HCT116 (cell line): ENCODE measurements at regions not wholly inside any gene's neighbourhood (a gene's known extent, or its start where the extent isn't known, plus 50 kb on each side); places are given as distances from the start of the nearest gene placed in this dataset.

Experiments used
- EZH2 ChIP-seq: fragments of 200-600 bp; sonication (generic); IDR thresholded peaks from 2 replicates; pipeline ENCODE4 v1.6.1; 2017; ENCODE audit warnings: antibody characterized with exemption, mixed run types
- EZH2phosphoT487 ChIP-seq: fragments of 200-600 bp; IDR thresholded peaks from 2 replicates; pipeline ENCODE4 v1.6.1; 2018; ENCODE audit warnings: antibody characterized with exemption, borderline replicate concordance
- POLR2AphosphoS5 ChIP-seq: IDR thresholded peaks from 2 replicates; pipeline ENCODE4 v1.6.1; 2011; ENCODE audit warnings: mild to moderate bottlenecking, low read depth, low read length, moderate library complexity
- RAD21 ChIP-seq: IDR thresholded peaks from 2 replicates; pipeline ENCODE4 v1.6.1; 2012; ENCODE audit warnings: low read depth, mild to moderate bottlenecking
- ZNF274 ChIP-seq: fragments of 200-500 bp; sonication (Bioruptor generic); IDR thresholded peaks from 2 replicates; pipeline ENCODE4 v1.6.1; 2014; ENCODE audit warnings: mild to moderate bottlenecking, low read depth, low read length, inconsistent platforms
- TF ChIP-seq, protein P1 (sequence below), 3 experiments: fragments of 200-600 bp in 1 of 3; sonication (generic) in 1 of 3; IDR thresholded peaks in 2 of 3; conservative IDR thresholded peaks in 1 of 3; 2 replicates each; pipeline ENCODE4 v1.5.1; 2012 to 2017; ENCODE audit warnings: low read depth in 2 of 3, low read length in 2 of 3, antibody characterized with exemption in 1 of 3, borderline replicate concordance in 1 of 3, control low read depth in 1 of 3, mild to moderate bottlenecking in 1 of 3, mixed read lengths in 1 of 3, mixed run types in 1 of 3, moderate library complexity in 1 of 3; ENCODE audit not compliant: insufficient read depth in 1 of 3
- TF ChIP-seq, protein P2 (sequence below): IDR thresholded peaks from 2 replicates; pipeline ENCODE4 v1.6.1; 2011; ENCODE audit warnings: mild to moderate bottlenecking, low read length, moderate library complexity; ENCODE audit not compliant: insufficient replicate concordance; ENCODE audit errors: extremely low read depth

DNA sequence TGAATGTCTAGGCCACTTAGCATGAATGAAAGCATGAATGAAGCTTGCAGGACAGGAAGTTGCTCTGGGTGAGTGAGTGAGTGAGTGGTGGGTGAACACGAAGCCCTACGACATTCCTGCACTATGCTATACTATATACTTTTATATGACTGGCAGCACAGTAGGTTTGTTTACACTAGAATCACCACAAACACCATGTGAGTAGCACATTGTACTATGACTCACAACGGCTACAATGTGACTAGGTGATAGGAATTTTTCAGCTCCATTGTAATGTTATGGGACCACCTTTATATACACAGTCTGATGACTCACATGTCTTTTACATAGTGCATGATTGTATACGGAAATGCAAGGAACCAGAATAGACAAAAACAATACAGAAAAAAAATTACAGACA, 1480.2 kb downstream of the AACS start:
- TF ChIP-seq, protein P1, sequence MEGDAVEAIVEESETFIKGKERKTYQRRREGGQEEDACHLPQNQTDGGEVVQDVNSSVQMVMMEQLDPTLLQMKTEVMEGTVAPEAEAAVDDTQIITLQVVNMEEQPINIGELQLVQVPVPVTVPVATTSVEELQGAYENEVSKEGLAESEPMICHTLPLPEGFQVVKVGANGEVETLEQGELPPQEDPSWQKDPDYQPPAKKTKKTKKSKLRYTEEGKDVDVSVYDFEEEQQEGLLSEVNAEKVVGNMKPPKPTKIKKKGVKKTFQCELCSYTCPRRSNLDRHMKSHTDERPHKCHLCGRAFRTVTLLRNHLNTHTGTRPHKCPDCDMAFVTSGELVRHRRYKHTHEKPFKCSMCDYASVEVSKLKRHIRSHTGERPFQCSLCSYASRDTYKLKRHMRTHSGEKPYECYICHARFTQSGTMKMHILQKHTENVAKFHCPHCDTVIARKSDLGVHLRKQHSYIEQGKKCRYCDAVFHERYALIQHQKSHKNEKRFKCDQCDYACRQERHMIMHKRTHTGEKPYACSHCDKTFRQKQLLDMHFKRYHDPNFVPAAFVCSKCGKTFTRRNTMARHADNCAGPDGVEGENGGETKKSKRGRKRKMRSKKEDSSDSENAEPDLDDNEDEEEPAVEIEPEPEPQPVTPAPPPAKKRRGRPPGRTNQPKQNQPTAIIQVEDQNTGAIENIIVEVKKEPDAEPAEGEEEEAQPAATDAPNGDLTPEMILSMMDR (IDR thresholded peaks at IDR 0.05 in 2 of 3, conservative IDR thresholded peaks at IDR 0.05 in 1 of 3; ENCODE audit: borderline replicate concordance in 1 of 3, insufficient read depth in 1 of 3, low read depth in 2 of 3, low read length in 2 of 3) = no peak
- TF ChIP-seq POLR2AphosphoS5 = no peak
- no peak for TF ChIP-seq RAD21
- TF ChIP-seq ZNF274 = no peak
- TF ChIP-seq EZH2phosphoT487 = no peak
- TF ChIP-seq, protein P2, sequence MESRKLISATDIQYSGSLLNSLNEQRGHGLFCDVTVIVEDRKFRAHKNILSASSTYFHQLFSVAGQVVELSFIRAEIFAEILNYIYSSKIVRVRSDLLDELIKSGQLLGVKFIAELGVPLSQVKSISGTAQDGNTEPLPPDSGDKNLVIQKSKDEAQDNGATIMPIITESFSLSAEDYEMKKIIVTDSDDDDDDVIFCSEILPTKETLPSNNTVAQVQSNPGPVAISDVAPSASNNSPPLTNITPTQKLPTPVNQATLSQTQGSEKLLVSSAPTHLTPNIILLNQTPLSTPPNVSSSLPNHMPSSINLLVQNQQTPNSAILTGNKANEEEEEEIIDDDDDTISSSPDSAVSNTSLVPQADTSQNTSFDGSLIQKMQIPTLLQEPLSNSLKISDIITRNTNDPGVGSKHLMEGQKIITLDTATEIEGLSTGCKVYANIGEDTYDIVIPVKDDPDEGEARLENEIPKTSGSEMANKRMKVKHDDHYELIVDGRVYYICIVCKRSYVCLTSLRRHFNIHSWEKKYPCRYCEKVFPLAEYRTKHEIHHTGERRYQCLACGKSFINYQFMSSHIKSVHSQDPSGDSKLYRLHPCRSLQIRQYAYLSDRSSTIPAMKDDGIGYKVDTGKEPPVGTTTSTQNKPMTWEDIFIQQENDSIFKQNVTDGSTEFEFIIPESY = no peak
- no peak for TF ChIP-seq EZH2
